Tibial nerve (tissue), 3 donors: ENCODE measurements at regions not wholly inside any gene's neighbourhood (a gene's known extent, or its start where the extent isn't known, plus 50 kb on each side); places are given as distances from the start of the nearest gene placed in this dataset.
"Not testable (repeated sequence)": the region's sequence is repeated elsewhere in the genome, so short reads cannot be mapped to it uniquely, and the experiment has no call there.

ENCODE experiments used
- POLR2A ChIP-seq, 2 donors: fragments of 450-650 bp; IDR thresholded peaks; one replicate each; pipeline ENCODE4 v1.6.1; 2017; ENCODE audit warnings: antibody characterized with exemption in 2 of 2, mild to moderate bottlenecking in 2 of 2, moderate library complexity in 2 of 2
- TF ChIP-seq, protein P1 (sequence below), 5 experiments: fragments of 200-600 bp in 3 of 5; fragments of 450-650 bp in 2 of 5; sonication (generic) in 3 of 5; IDR thresholded peaks; one replicate each; pipeline ENCODE4 v1.5.1; 2016 to 2019; ENCODE audit warnings: antibody characterized with exemption in 5 of 5, mild to moderate bottlenecking in 3 of 5, moderate library complexity in 2 of 5

DNA sequence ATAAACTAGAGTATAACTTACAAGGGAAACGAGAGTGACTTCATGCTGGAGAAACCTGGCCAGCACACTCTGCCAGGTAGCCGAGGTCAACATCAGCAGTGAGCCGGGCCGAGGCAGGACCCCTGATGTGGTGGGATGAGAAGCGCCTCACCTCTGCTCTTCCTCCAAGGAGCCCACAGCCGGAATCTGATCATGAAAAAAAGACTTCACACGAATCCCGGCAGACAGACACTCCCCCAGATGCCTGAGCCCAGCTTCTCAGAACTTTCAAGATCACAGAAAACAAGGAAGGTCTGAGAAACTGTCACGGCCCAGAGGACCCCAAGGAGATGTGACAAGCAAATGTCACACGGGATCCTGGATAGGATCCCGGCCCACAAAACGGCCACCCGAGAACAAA is 116.9 kb upstream of the FAM20C start:
- TF ChIP-seq, protein P1, sequence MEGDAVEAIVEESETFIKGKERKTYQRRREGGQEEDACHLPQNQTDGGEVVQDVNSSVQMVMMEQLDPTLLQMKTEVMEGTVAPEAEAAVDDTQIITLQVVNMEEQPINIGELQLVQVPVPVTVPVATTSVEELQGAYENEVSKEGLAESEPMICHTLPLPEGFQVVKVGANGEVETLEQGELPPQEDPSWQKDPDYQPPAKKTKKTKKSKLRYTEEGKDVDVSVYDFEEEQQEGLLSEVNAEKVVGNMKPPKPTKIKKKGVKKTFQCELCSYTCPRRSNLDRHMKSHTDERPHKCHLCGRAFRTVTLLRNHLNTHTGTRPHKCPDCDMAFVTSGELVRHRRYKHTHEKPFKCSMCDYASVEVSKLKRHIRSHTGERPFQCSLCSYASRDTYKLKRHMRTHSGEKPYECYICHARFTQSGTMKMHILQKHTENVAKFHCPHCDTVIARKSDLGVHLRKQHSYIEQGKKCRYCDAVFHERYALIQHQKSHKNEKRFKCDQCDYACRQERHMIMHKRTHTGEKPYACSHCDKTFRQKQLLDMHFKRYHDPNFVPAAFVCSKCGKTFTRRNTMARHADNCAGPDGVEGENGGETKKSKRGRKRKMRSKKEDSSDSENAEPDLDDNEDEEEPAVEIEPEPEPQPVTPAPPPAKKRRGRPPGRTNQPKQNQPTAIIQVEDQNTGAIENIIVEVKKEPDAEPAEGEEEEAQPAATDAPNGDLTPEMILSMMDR (IDR thresholded peaks at IDR 0.05) = not testable (repeated sequence)
- TF ChIP-seq POLR2A (IDR thresholded peaks at IDR 0.05) = not testable (repeated sequence)
